ENCODE measurements at regions not wholly inside any gene's neighbourhood (a gene's known extent, or its start where the extent isn't known, plus 50 kb on each side); places are given as distances from the start of the nearest gene placed in this dataset.

GRCh38 chr4:156255230-156256007 lies 301.8 kb upstream of the CTSO start:
- H3K4me3 ChIP-seq: no peak overlapping the region
- no peaks in the 10 kb centered on the region for H3K9me3 ChIP-seq (ENCODE audit: low read depth, low read length)
- no peak for TF ChIP-seq POLR2AphosphoS5 (IDR thresholded peaks at IDR 0.05; ENCODE audit: borderline replicate concordance, low read depth, low read length)
- no peak for TF ChIP-seq EZH2 (IDR thresholded peaks at IDR 0.05)
- no peak for TF ChIP-seq FOXP2 (optimal IDR thresholded peaks at IDR 0.05; ENCODE audit: control extremely low read depth, extremely low read length, insufficient read depth)
- H3K27ac ChIP-seq: no peak overlapping the region
- H3K9ac ChIP-seq (ENCODE audit: insufficient read length): no peak overlapping the region
- no peak for DNase-seq (ENCODE audit: low read depth, low spot score)
- no peaks in the 10 kb centered on the region for H3K36me3 ChIP-seq (ENCODE audit: insufficient read depth, low read length)

- Histone ChIP-seq H3K4me3 (no peak overlapping the region), H3K36me3 (ENCODE audit: insufficient read depth, low read length) (no peaks in the 10 kb centered on the region), H3K9me3 (ENCODE audit: low read depth, low read length) (no peaks in the 10 kb centered on the region), H3K27ac (no peak overlapping the region), H3K9ac (ENCODE audit: insufficient read length) (no peak overlapping the region)
- TF ChIP-seq FOXP2 (optimal IDR thresholded peaks at IDR 0.05; ENCODE audit: control extremely low read depth, extremely low read length, insufficient read depth): no peak
- TF ChIP-seq EZH2 (IDR thresholded peaks at IDR 0.05): no peak
- no peak for TF ChIP-seq POLR2AphosphoS5 (IDR thresholded peaks at IDR 0.05; ENCODE audit: borderline replicate concordance, low read depth, low read length)
- DNase-seq (ENCODE audit: low read depth, low spot score): no peak
Measured at GRCh38 chr4:156252358-156252921, 298.8 kb upstream of the CTSO start.

- H3K9me3 ChIP-seq (ENCODE audit: low read depth, low read length): no peaks in the 10 kb centered on the region
- no peak overlapping the region for H3K4me3 ChIP-seq
Measured at GRCh38 chr4:156251373-156252065, 297.9 kb upstream of the CTSO start.

GRCh38 chr4:156248917-156249316 lies 295.3 kb upstream of the CTSO start:
- Histone ChIP-seq H3K36me3 (ENCODE audit: insufficient read depth, low read length) (no peaks in the 10 kb centered on the region), H3K9ac (ENCODE audit: insufficient read length) (no peak overlapping the region), H3K4me3 (no peak overlapping the region), H3K9me3 (ENCODE audit: low read depth, low read length) (no peaks in the 10 kb centered on the region), H3K27ac (no peak overlapping the region)
- no peak for DNase-seq (ENCODE audit: low read depth, low spot score)
- TF ChIP-seq FOXP2 (optimal IDR thresholded peaks at IDR 0.05; ENCODE audit: control extremely low read depth, extremely low read length, insufficient read depth) (no peak), POLR2AphosphoS5 (IDR thresholded peaks at IDR 0.05; ENCODE audit: borderline replicate concordance, low read depth, low read length) (no peak), EZH2 (IDR thresholded peaks at IDR 0.05) (no peak)

More at GRCh38 chr4:156251373-156252065, 297.9 kb upstream of the CTSO start:
- Histone ChIP-seq H3K27ac (no peak overlapping the region), H3K9ac (ENCODE audit: insufficient read length) (no peak overlapping the region), H3K36me3 (ENCODE audit: insufficient read depth, low read length) (no peaks in the 10 kb centered on the region)
- TF ChIP-seq FOXP2 (optimal IDR thresholded peaks at IDR 0.05; ENCODE audit: control extremely low read depth, extremely low read length, insufficient read depth) (no peak), EZH2 (IDR thresholded peaks at IDR 0.05) (no peak), POLR2AphosphoS5 (IDR thresholded peaks at IDR 0.05; ENCODE audit: borderline replicate concordance, low read depth, low read length) (no peak)
- DNase-seq (ENCODE audit: low read depth, low spot score): no peak

- TF ChIP-seq FOXP2 (optimal IDR thresholded peaks at IDR 0.05; ENCODE audit: control extremely low read depth, extremely low read length, insufficient read depth) (no peak), EZH2 (IDR thresholded peaks at IDR 0.05) (no peak), POLR2AphosphoS5 (IDR thresholded peaks at IDR 0.05; ENCODE audit: borderline replicate concordance, low read depth, low read length) (no peak)
- H3K9me3 ChIP-seq (ENCODE audit: low read depth, low read length): no peaks in the 10 kb centered on the region
- no peak overlapping the region for H3K27ac ChIP-seq
- no peak for DNase-seq (ENCODE audit: low read depth, low spot score)
- H3K36me3 ChIP-seq (ENCODE audit: insufficient read depth, low read length): no peaks in the 10 kb centered on the region
- H3K9ac ChIP-seq (ENCODE audit: insufficient read length): no peak overlapping the region
- no peak overlapping the region for H3K4me3 ChIP-seq
Measured at GRCh38 chr4:156247470-156247869, 293.8 kb upstream of the CTSO start.

- no peak for TF ChIP-seq EZH2 (IDR thresholded peaks at IDR 0.05)
- no peak for TF ChIP-seq FOXP2 (optimal IDR thresholded peaks at IDR 0.05; ENCODE audit: control extremely low read depth, extremely low read length, insufficient read depth)
- no peak for TF ChIP-seq POLR2AphosphoS5 (IDR thresholded peaks at IDR 0.05; ENCODE audit: borderline replicate concordance, low read depth, low read length)
- Histone ChIP-seq H3K27ac (no peak overlapping the region), H3K9me3 (ENCODE audit: low read depth, low read length) (no peaks in the 10 kb centered on the region), H3K36me3 (ENCODE audit: insufficient read depth, low read length) (no peaks in the 10 kb centered on the region), H3K9ac (ENCODE audit: insufficient read length) (no peak overlapping the region), H3K4me3 (no peak overlapping the region)
- DNase-seq (ENCODE audit: low read depth, low spot score): no peak
Measured at GRCh38 chr4:156243015-156243414, 289.3 kb upstream of the CTSO start.

- H3K36me3 ChIP-seq (ENCODE audit: insufficient read depth, low read length): no peaks in the 10 kb centered on the region
- no peak overlapping the region for H3K9ac ChIP-seq (ENCODE audit: insufficient read length)
- H3K4me3 ChIP-seq: no peak overlapping the region
- H3K9me3 ChIP-seq (ENCODE audit: low read depth, low read length): no peaks in the 10 kb centered on the region
- no peak for DNase-seq (ENCODE audit: low read depth, low spot score)
- H3K27ac ChIP-seq: no peak overlapping the region
- no peak for TF ChIP-seq POLR2AphosphoS5 (IDR thresholded peaks at IDR 0.05; ENCODE audit: borderline replicate concordance, low read depth, low read length)
- TF ChIP-seq FOXP2 (optimal IDR thresholded peaks at IDR 0.05; ENCODE audit: control extremely low read depth, extremely low read length, insufficient read depth): no peak
- TF ChIP-seq EZH2 (IDR thresholded peaks at IDR 0.05): no peak
Measured at GRCh38 chr4:156242390-156242789, 288.7 kb upstream of the CTSO start.

- H3K36me3 ChIP-seq (ENCODE audit: insufficient read depth, low read length): no peaks in the 10 kb centered on the region
- TF ChIP-seq EZH2 (IDR thresholded peaks at IDR 0.05): no peak
- TF ChIP-seq FOXP2 (optimal IDR thresholded peaks at IDR 0.05; ENCODE audit: control extremely low read depth, extremely low read length, insufficient read depth): no peak
- no peak for TF ChIP-seq POLR2AphosphoS5 (IDR thresholded peaks at IDR 0.05; ENCODE audit: borderline replicate concordance, low read depth, low read length)
- H3K27ac ChIP-seq: no peak overlapping the region
- no peak overlapping the region for H3K4me3 ChIP-seq
- no peaks in the 10 kb centered on the region for H3K9me3 ChIP-seq (ENCODE audit: low read depth, low read length)
- no peak overlapping the region for H3K9ac ChIP-seq (ENCODE audit: insufficient read length)
- DNase-seq (ENCODE audit: low read depth, low spot score): no peak
Measured at GRCh38 chr4:156241896-156242295, 288.2 kb upstream of the CTSO start.
